GM21367 (cell line): ENCODE measurements at regions not wholly inside any gene's neighbourhood (a gene's known extent, or its start where the extent isn't known, plus 50 kb on each side); places are given as distances from the start of the nearest gene placed in this dataset.
"Not testable (repeated sequence)": the region's sequence is repeated elsewhere in the genome, so short reads cannot be mapped to it uniquely, and the experiment has no call there.

Experiments
- ATAC-seq: cut with Tn5 transposase; IDR thresholded peaks from one replicate; pipeline ENCODE4 v1.9.1; 2021; ENCODE audit not compliant: unreplicated experiment

GRCh38 chr5:87185838-87186237, 81.8 kb upstream of the RASA1 start:
- ATAC-seq: no peak

- ATAC-seq: no peak
Measured at GRCh38 chr5:87188391-87188790, 79.3 kb upstream of the RASA1 start.

- no peak for ATAC-seq
Measured at GRCh38 chr5:87190041-87190440, 77.6 kb upstream of the RASA1 start.

- ATAC-seq: peak; percentile 63
Measured at GRCh38 chr5:87190687-87191086, 77.0 kb upstream of the RASA1 start.

GRCh38 chr5:87191645-87192044, 76.0 kb upstream of the RASA1 start:
- no peak for ATAC-seq

GRCh38 chr5:87195104-87195591, 72.5 kb upstream of the RASA1 start:
- ATAC-seq: peak; percentile 54

GRCh38 chr5:87195616-87196015, 72.1 kb upstream of the RASA1 start:
- ATAC-seq: no peak

- ATAC-seq: no peak
Measured at GRCh38 chr5:87198010-87198409, 69.7 kb upstream of the RASA1 start.

- not testable (repeated sequence) for ATAC-seq
Measured at GRCh38 chr5:87199246-87199645, 68.4 kb upstream of the RASA1 start.

GRCh38 chr5:87199704-87200103, 68.0 kb upstream of the RASA1 start:
- ATAC-seq: not testable (repeated sequence)

GRCh38 chr5:87210076-87210475, 57.6 kb upstream of the RASA1 start:
- ATAC-seq: no peak

- no peak for ATAC-seq
Measured at GRCh38 chr5:87210743-87211142, 56.9 kb upstream of the RASA1 start.

GRCh38 chr5:87211676-87212075, 56.0 kb upstream of the RASA1 start:
- no peak for ATAC-seq

- ATAC-seq: not testable (repeated sequence)
Measured at GRCh38 chr5:87212183-87212582, 55.5 kb upstream of the RASA1 start.

GRCh38 chr5:87217480-87217879, 50.2 kb upstream of the RASA1 start:
- ATAC-seq: not testable (repeated sequence)
